ENCODE measurements at regions not wholly inside any gene's neighbourhood (a gene's known extent, or its start where the extent isn't known, plus 50 kb on each side); places are given as distances from the start of the nearest gene placed in this dataset.

DNA sequence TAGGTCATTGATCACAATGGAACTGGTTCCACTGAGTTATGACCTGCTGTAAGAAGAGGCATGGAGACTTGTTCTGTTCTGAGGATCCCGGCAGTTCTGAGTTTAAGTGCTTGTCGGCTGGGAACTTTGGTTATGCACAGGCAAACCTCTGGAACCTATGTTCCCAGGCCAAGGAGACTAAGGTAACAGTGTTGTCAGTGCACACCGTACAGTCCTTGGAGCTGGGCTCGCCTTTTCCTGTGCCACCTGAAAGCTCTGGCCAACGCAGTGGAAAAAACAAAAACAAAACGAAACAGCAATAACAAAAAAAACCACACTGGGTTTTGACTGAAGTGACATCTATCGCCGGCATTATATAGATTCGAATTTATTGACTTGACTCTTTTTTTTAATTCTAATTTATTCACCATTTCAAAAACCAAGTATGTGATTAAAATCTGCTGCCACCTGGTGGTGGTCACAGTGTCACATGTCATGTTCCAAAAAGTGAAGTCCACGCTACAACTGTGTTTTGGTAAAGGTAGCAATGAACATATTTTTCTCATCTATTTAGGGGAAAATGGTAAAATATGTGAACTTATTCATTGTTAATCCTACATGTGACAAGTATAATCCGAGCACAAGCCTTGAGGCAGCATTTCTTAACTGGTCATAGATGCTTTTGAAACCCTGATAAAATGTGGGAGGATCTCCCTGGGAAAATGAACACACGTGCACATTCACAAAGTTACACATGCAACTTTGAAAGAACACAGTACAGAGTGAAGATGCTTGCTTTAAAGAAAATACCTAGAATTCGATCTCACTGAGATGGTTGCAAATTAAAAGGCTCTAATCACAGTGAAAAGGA, 113.8 kb upstream of the PPP2R2D start:
- Mint-ChIP-seq H3K4me1 (peaks cover 2 to 3% of the 10 kb centered on the region in 2 donors), H3K27ac (no peak overlapping the region), H3K27me3 (peaks cover 22 to 23% of the 10 kb centered on the region in 2 donors), H3K4me3 (no peak overlapping the region), H3K9me3 (peaks cover 11 to 13% of the 10 kb centered on the region in 2 donors), H3K36me3 (peaks cover 3 to 4% of the 10 kb centered on the region in 2 donors)
- DNase-seq: no peak
- no peak for ATAC-seq (replicated peaks)

DNA sequence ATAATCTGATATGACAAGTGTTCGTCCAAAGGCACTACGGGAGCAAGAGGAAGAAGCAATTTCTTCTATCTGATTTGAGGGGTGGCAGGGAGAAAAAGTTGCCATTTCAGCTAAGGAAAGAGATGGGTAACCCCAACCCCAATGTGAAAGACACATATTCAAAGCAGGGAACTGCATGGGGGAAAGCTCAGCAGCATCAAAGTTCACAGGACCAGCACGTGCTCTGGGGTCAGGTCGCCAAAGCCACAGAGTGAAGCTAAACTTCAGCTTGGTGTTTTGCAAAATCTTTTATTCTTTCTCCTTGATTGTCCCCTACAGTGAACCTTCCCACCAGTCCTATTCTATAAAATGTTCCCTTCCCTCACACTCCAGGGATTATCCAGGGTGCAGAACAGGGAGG, 112.8 kb upstream of the PPP2R2D start:
- DNase-seq (no peak), ATAC-seq (replicated peaks) (no peak)
- Mint-ChIP-seq H3K27me3 (peaks cover 21 to 28% of the 10 kb centered on the region in 2 donors), H3K36me3 (peaks cover 0 to 4% of the 10 kb centered on the region in 2 donors), H3K4me1 (peaks cover 3 to 4% of the 10 kb centered on the region in 2 donors), H3K4me3 (no peak overlapping the region), H3K9me3 (peaks cover 5 to 10% of the 10 kb centered on the region in 2 donors), H3K27ac (no peak overlapping the region)

DNA sequence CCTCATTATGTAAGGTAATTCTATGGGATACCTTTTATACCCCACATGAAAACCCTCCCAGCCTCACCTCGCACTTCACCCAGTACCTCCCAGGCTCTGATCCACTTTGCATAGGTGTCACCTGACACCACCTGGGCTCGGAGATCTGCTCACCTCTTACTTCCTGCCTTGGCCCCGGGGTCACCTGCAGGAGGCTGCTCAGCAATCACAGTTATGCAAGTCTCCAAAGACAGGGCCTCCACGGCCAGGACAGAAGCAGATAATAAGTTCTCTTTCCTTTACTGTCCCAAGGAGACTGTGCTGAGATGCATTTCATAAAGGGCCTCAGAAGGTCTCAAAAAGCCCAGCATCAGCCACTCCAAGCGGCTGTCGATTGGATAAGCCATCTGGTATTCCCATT, 112.4 kb upstream of the PPP2R2D start:
- DNase-seq (no peak), ATAC-seq (replicated peaks) (no peak)
- peaks cover 21 to 29% of the 10 kb centered on the region in 2 donors for H3K27me3 Mint-ChIP-seq
- peaks cover 0 to 4% of the 10 kb centered on the region in 2 donors for H3K36me3 Mint-ChIP-seq
- peaks cover 3 to 4% of the 10 kb centered on the region in 2 donors for H3K4me1 Mint-ChIP-seq
- no peak overlapping the region for H3K4me3 Mint-ChIP-seq
- no peak overlapping the region for H3K27ac Mint-ChIP-seq
- H3K9me3 Mint-ChIP-seq: peaks cover 3 to 10% of the 10 kb centered on the region in 2 donors

DNA sequence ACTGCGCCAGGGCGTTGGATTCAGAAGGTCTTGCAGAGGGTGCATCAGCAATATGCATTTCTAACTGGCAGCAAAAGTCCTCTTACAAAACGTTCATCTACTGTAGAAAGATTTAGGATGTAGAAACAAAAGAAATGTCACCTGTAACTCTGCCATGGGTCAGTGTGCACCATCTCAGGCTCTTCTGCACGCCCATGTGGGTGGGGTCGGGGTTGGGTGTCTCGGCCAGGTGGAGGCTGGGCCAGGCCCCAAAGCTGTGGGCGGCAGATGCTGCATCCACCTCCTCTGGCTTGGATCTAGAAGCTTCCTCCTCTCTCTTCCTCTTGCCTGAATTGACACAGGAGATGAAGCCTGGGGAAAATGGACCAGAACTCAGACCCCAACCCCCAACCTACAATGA, 111.3 kb upstream of the PPP2R2D start:
- Mint-ChIP-seq H3K27me3 (peaks cover 21 to 29% of the 10 kb centered on the region in 2 donors), H3K9me3 (peaks cover 3 to 8% of the 10 kb centered on the region in 2 donors), H3K4me1 (peaks cover 3 to 4% of the 10 kb centered on the region in 2 donors), H3K36me3 (peaks cover 0 to 4% of the 10 kb centered on the region in 2 donors), H3K4me3 (no peak overlapping the region), H3K27ac (peak overlapping the region; percentile 51)
- ATAC-seq (replicated peaks) (no peak), DNase-seq (no peak)

DNA sequence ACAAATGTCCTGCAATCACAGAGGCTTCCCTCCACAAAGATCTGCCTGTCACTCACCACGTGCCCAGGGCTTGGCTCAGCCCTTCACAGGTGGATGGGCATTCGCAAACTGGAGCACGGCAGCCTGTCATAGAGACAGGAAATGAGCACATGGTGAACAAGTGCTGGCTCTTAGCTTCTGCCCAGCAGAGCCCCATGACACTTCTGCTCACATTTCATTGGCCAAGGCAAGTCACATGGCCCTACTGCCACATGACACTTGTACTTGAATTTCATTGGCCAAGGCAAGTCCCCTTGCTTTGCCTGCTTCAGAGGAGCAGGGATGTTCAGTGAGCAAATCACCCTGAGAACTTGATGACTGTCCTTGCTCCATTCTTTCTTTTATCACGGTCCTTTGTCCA, 110.8 kb upstream of the PPP2R2D start:
- Mint-ChIP-seq H3K4me1 (peaks cover 3 to 4% of the 10 kb centered on the region in 2 donors), H3K27ac (no peak overlapping the region), H3K4me3 (no peak overlapping the region), H3K27me3 (peaks cover 21 to 29% of the 10 kb centered on the region in 2 donors), H3K9me3 (peaks cover 3 to 6% of the 10 kb centered on the region in 2 donors), H3K36me3 (peaks cover 0 to 4% of the 10 kb centered on the region in 2 donors)
- no peak for ATAC-seq (replicated peaks)
- DNase-seq: no peak

DNA sequence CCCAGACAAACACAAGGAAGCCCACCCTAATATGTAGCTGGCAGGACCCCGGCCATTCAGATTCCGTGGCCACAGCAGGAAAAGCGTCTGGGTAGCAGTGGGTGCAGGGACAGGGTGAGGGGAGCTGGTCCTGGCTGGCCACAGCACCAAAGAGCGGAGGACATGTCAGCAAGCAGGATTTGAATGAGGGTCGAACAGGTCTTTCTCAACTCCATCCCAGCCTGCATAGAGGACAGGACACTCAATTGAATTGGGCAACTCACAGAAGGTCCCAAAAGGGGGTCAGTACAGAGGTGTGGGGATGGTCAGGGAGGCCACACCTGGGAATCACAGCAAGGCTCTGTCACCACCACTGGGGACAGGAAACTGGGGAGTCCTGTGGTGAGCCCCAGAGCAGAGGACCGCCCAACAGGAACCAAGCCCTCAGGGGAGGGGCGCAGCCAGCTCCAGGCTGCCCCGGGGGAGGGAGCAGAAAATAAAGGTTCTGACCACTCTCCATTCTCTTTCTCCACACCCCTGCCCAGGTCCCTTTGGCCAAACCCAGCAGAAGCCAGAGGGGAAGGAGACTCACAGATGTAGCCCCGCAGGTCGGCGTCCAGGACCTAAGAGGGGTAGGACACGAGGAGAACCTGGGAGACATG, 108.7 kb upstream of the PPP2R2D start:
- ATAC-seq (replicated peaks): no peak
- Mint-ChIP-seq H3K27me3 (peaks cover 20 to 36% of the 10 kb centered on the region in 2 donors), H3K4me3 (no peak overlapping the region), H3K4me1 (peaks cover 3 to 4% of the 10 kb centered on the region in 2 donors), H3K27ac (no peak overlapping the region), H3K9me3 (peaks cover 3 to 9% of the 10 kb centered on the region in 2 donors), H3K36me3 (no peaks in the 10 kb centered on the region)
- no peak for DNase-seq

DNA sequence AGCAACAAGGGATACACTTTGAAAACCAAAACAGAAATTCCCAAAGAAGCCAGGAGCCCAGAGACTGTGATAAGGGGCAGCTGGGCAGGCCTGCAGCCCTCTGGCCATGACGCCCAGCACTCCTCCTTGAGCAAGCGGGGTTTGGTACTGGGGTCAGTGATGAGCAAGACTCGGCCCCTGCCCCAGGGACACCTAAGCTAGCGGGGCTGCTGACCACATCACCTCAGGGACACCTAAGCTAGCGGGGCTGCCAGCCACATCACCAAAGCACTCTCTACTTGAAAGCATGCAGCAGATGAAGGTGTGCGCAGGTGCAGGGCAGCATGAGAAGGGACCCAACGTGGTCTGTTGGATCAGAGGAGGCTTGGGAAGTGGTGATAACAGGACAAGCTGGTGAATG, 108.0 kb upstream of the PPP2R2D start:
- no peak for DNase-seq
- ATAC-seq (replicated peaks): no peak
- peaks cover 3 to 13% of the 10 kb centered on the region in 2 donors for H3K9me3 Mint-ChIP-seq
- H3K36me3 Mint-ChIP-seq: no peaks in the 10 kb centered on the region
- no peak overlapping the region for H3K4me3 Mint-ChIP-seq
- H3K27me3 Mint-ChIP-seq: peaks cover 18 to 38% of the 10 kb centered on the region in 2 donors
- no peak overlapping the region for H3K27ac Mint-ChIP-seq
- H3K4me1 Mint-ChIP-seq: peaks cover 3 to 4% of the 10 kb centered on the region in 2 donors

DNA sequence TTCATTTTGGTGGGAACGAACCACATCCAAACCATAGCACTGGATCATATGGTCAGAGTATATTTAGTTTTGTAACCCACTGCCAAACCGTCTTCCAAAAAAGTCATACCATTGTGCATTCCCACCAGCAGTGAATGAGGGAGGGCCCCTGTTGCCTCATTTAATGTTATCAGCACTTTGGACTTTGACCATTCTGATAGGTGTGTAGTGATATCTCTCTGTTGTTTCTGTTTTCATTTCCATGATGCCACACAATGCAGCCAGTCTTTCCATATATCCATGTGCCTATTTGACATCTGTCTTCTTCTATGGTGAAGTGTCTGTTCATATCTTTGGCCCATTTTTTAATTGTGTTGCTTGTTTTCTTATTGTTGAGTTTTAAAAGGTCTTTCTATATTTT, 105.0 kb upstream of the PPP2R2D start:
- H3K4me1 Mint-ChIP-seq: peaks cover 0 to 4% of the 10 kb centered on the region in 2 donors
- no peak overlapping the region for H3K27ac Mint-ChIP-seq
- ATAC-seq (replicated peaks) (no peak), DNase-seq (no peak)
- H3K36me3 Mint-ChIP-seq: peaks cover 0 to 4% of the 10 kb centered on the region in 2 donors
- H3K9me3 Mint-ChIP-seq: peaks cover 16 to 20% of the 10 kb centered on the region in 2 donors
- no peak overlapping the region for H3K4me3 Mint-ChIP-seq
- peaks cover 10 to 37% of the 10 kb centered on the region in 2 donors for H3K27me3 Mint-ChIP-seq

DNA sequence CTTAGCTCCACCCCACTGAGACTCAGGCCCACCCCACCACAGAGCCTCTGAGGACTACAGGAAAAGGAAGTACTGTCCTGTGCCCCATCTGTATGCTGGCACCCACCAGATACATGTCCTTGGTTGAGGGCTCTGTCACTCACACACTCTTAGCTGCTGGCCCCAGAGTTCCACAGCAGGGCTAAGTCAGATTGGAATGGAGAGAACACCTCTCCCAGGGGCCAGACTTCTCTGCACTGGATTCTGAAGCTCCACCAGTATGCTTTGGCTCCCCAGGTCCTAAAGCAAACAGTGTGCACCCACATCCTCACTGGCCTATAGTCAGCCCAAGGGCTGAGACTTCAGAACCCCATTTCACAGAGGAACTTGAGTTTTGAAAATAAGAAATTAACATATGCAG, 103.2 kb upstream of the PPP2R2D start:
- Mint-ChIP-seq H3K4me3 (no peak overlapping the region), H3K27me3 (peaks cover 5 to 30% of the 10 kb centered on the region in 2 donors), H3K9me3 (peaks cover 16 to 20% of the 10 kb centered on the region in 2 donors), H3K4me1 (no peaks in the 10 kb centered on the region), H3K36me3 (peaks cover 0 to 4% of the 10 kb centered on the region in 2 donors), H3K27ac (no peak overlapping the region)
- no peak for ATAC-seq (replicated peaks)
- DNase-seq: no peak

DNA sequence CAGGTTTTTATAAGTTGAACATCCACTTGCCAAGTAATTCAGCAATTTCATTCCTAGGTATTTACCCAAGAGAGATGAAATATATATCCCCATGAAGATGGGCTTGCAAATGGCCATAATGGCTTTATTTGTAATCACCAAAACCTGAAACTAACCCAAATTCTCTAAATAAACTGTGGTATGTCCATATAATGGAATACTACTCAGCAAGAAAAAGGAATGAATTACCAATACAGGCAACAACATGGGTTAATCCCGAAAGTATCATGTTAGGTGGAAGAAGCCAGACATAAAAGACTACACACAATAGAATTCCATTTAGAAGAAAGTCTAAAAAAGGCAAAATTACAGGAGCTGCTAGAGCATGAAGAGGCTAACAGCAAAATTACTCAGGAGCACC, 101.4 kb upstream of the PPP2R2D start:
- Mint-ChIP-seq H3K4me1 (no peaks in the 10 kb centered on the region), H3K4me3 (no peak overlapping the region)
- no peak for DNase-seq

DNA sequence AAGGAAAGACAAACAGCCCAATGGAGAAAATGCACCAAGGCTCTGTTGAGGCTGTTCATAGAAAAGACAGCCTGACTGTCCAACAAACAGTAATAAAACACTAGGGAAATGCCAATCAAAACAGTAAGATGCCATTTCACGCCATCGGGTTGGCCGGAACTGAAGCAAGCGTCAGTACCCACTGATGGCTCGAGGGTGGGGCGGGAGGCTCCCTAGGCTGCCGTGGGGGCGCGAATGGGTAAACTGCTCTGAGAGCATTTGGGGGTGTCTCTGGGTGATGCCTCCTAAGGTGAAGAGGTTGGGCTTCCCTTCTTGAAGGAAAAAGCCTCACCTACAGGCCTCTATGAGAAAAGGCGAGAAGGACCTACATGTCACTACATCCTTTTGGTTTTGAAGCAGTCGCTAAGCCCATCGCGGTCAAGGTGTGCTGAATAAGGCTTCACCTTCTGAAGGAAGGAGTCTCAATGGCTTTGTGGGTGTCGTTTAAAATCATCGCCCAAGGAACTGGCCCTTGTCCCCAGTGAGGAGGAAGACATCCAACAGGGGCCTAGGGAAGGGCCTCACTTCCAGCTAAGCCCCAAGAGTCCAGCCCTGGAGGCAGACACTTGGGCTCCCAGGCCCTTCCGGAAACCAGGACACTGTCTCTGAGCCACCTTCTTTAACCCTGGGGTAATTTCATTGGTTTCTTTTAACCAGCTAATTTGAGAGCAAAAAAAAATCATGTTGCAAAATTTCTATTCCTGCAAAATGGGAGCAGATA, 98.5 kb upstream of the PPP2R2D start:
- Mint-ChIP-seq H3K9me3 (peaks cover 13 to 16% of the 10 kb centered on the region in 2 donors), H3K27ac (no peak overlapping the region), H3K4me3 (no peak overlapping the region), H3K36me3 (peaks cover 0 to 4% of the 10 kb centered on the region in 2 donors), H3K27me3 (peaks cover 8 to 18% of the 10 kb centered on the region in 2 donors), H3K4me1 (no peaks in the 10 kb centered on the region)
- ATAC-seq (replicated peaks) (no peak), DNase-seq (no peak)

More for the DNA sequence above, 101.4 kb upstream of the PPP2R2D start:
- Mint-ChIP-seq H3K9me3 (peaks cover 16 to 20% of the 10 kb centered on the region in 2 donors), H3K27me3 (peaks cover 5 to 30% of the 10 kb centered on the region in 2 donors), H3K36me3 (peaks cover 0 to 4% of the 10 kb centered on the region in 2 donors), H3K27ac (no peak overlapping the region)
- no peak for ATAC-seq (replicated peaks)

DNA sequence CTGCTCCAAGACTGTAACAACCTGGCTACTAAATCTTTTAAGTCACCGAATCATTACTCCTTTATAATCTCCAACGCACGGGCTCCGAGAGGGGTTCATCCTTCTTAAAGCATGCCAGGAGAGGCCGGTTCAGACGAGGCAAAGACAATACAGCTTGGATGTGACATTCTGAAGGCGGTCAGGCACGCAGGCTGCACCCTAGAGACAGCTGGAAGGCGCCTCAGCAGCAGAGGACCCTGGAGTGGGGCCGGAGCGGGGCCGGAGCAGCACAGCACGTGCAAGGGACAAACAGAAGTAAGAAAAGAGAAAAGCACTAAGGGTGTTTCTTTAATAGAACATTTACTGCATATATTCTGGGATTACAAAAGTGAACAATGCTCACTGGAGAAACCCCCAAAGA, 97.8 kb upstream of the PPP2R2D start:
- DNase-seq (no peak), ATAC-seq (replicated peaks) (no peak)
- H3K4me1 Mint-ChIP-seq: no peaks in the 10 kb centered on the region
- peaks cover 9 to 16% of the 10 kb centered on the region in 2 donors for H3K9me3 Mint-ChIP-seq
- peaks cover 0 to 4% of the 10 kb centered on the region in 2 donors for H3K36me3 Mint-ChIP-seq
- H3K4me3 Mint-ChIP-seq: no peak overlapping the region
- H3K27me3 Mint-ChIP-seq: peaks cover 8 to 14% of the 10 kb centered on the region in 2 donors
- no peak overlapping the region for H3K27ac Mint-ChIP-seq

DNA sequence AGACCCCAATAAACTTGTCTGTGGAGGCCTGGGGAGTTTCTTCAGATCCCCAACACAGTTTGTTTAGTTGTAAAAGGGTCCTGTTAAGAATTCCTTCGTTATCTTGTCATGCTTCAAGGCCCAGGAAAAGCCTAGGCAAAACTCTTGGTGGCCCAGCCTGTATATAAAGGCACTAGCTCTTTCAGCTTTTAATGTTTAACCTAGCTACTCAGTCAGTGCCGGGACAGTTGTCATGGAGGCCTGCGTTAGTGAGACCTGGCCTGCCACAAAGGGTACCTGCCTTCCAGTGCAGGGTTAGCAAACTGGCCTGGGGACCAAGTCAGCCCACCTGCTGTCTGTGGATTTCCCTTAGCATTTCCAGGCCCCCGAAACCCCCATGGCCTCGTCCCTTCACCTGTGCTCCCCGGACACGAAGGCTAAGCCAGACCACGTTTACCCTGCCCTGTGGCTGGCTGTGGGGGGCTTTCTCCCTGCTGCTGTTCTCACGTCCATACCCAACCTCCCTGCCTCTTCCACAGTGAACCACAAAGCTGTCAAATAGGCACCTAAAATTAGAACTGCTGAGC, 96.9 kb upstream of the PPP2R2D start:
- no peak for DNase-seq
- no peak for ATAC-seq (replicated peaks)
- H3K4me1 Mint-ChIP-seq: no peaks in the 10 kb centered on the region

More for the DNA sequence above, 96.9 kb upstream of the PPP2R2D start:
- Mint-ChIP-seq H3K36me3 (peaks cover 0 to 4% of the 10 kb centered on the region in 2 donors), H3K27me3 (peaks cover 13 to 17% of the 10 kb centered on the region in 2 donors), H3K9me3 (peaks cover 7 to 12% of the 10 kb centered on the region in 2 donors), H3K27ac (no peak overlapping the region), H3K4me3 (no peak overlapping the region)
